ENCODE measurements at regions not wholly inside any gene's neighbourhood (a gene's known extent, or its start where the extent isn't known, plus 50 kb on each side); places are given as distances from the start of the nearest gene placed in this dataset.

DNA sequence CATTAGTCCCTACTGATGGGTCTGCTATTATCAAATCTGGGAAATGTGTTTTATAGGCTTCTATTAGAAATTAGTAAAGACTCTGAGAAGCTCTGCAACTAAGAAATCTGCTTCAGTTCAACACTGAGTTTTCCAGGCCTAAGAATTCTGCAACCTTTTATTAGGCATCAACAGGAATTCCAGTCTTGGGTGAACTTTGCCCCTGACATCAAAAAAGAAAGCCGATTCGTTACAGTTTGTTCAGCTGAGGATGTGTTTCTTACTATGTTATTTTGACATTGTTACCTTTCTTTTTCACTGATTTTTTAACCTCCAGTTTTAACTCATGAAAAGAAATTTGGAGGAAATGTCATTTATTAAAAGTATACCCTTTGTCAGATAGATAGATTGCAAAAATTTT lies 131.5 kb upstream of the KCNH8 start:
- no peak overlapping the region for H3K4me3 Mint-ChIP-seq
- H3K9me3 ChIP-seq (ENCODE audit: control insufficient read depth in 1 of 2, insufficient read depth in 1 of 2, low read length in 2 of 2) = no peaks in the 10 kb centered on the region
- no peak overlapping the region for H3K27ac Mint-ChIP-seq
- H3K4me1 ChIP-seq (ENCODE audit: insufficient read depth, low read length) = no peaks in the 10 kb centered on the region
- ChIA-PET POLR2A (no interaction called here), CTCF (no interaction called here)
- no peak for DNase-seq
- intact Hi-C loops (cut with DNase I, micrococcal nuclease) = no loop called here
- H3K27ac ChIP-seq (ENCODE audit: low read depth in 1 of 2, low read length in 2 of 2) = no peak overlapping the region
- no peaks in the 10 kb centered on the region for H3K9me3 Mint-ChIP-seq
- no peaks in the 10 kb centered on the region for H3K27me3 Mint-ChIP-seq
- no peaks in the 10 kb centered on the region for H3K36me3 Mint-ChIP-seq (ENCODE audit: low read depth)
- no peak for ATAC-seq (ENCODE audit: poor library complexity)
- TF ChIP-seq, protein P1, sequence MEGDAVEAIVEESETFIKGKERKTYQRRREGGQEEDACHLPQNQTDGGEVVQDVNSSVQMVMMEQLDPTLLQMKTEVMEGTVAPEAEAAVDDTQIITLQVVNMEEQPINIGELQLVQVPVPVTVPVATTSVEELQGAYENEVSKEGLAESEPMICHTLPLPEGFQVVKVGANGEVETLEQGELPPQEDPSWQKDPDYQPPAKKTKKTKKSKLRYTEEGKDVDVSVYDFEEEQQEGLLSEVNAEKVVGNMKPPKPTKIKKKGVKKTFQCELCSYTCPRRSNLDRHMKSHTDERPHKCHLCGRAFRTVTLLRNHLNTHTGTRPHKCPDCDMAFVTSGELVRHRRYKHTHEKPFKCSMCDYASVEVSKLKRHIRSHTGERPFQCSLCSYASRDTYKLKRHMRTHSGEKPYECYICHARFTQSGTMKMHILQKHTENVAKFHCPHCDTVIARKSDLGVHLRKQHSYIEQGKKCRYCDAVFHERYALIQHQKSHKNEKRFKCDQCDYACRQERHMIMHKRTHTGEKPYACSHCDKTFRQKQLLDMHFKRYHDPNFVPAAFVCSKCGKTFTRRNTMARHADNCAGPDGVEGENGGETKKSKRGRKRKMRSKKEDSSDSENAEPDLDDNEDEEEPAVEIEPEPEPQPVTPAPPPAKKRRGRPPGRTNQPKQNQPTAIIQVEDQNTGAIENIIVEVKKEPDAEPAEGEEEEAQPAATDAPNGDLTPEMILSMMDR (IDR thresholded peaks at IDR 0.05) = no peak
- H3K36me3 ChIP-seq (ENCODE audit: insufficient read depth, low read length) = no peaks in the 10 kb centered on the region
- H3K27me3 ChIP-seq (ENCODE audit: control insufficient read depth in 1 of 2, insufficient read depth in 2 of 2, low read length in 2 of 2) = no peaks in the 10 kb centered on the region
- H3K4me3 ChIP-seq (ENCODE audit: low read length) = no peak overlapping the region
- H3K4me1 Mint-ChIP-seq (ENCODE audit: low read depth) = no peaks in the 10 kb centered on the region

DNA sequence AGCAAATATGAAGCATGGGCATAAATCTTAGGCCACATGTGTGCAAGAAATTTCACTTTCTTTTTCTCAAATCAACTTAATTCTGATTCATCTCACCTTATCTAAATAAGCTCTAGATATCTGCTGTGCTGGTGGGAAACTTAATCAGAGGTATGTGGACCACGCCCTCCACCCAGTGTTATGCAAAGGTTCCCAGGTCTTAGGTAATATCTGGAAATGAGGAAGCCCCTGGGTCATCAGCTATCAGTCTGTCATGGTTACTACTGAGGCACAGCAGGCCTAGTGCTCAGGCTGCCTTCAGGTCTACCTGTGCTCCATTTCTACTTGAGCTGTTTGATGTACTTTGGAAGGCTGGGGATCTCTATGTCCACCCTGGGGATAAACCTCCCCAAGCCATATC lies 134.4 kb upstream of the KCNH8 start:
- ATAC-seq (ENCODE audit: poor library complexity) = no peak
- DNase-seq = no peak
- no peaks in the 10 kb centered on the region for H3K4me1 ChIP-seq (ENCODE audit: insufficient read depth, low read length)
- H3K36me3 ChIP-seq (ENCODE audit: insufficient read depth, low read length) = no peaks in the 10 kb centered on the region
- CTCF ChIA-PET = no interaction called here
- no peaks in the 10 kb centered on the region for H3K4me1 Mint-ChIP-seq (ENCODE audit: low read depth)
- H3K27ac ChIP-seq (ENCODE audit: low read depth in 1 of 2, low read length in 2 of 2) = no peak overlapping the region
- H3K27ac Mint-ChIP-seq = no peak overlapping the region
- no peaks in the 10 kb centered on the region for H3K9me3 Mint-ChIP-seq
- no peak overlapping the region for H3K4me3 Mint-ChIP-seq
- no peaks in the 10 kb centered on the region for H3K27me3 Mint-ChIP-seq
- no peaks in the 10 kb centered on the region for H3K36me3 Mint-ChIP-seq (ENCODE audit: low read depth)
- H3K9me3 ChIP-seq (ENCODE audit: control insufficient read depth in 1 of 2, insufficient read depth in 1 of 2, low read length in 2 of 2) = no peaks in the 10 kb centered on the region
- no peaks in the 10 kb centered on the region for H3K27me3 ChIP-seq (ENCODE audit: control insufficient read depth in 1 of 2, insufficient read depth in 2 of 2, low read length in 2 of 2)
- POLR2A ChIA-PET = no interaction called here
- intact Hi-C loops (cut with DNase I, micrococcal nuclease) = no loop called here
- no peak overlapping the region for H3K4me3 ChIP-seq (ENCODE audit: low read length)
- TF ChIP-seq, protein P1 (IDR thresholded peaks at IDR 0.05) = no peak

DNA sequence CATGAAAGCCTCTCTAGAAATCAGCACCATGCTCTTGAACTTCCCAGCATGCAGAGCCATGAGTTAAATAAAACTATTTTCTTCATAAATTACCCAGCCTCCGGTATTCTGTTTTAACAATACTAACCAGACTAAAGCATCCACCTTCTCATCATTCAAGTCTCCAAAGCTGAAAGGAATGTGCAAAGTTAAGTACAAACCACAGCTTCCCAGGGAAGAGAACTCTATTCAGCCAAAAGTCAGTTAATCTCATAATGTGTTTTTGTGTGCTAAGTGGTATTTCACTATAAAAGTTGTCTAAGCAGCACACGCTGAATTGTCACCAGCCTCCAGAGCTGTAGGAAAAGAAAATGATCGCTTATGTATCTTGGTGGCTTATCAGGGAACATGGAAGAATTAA lies 135.5 kb upstream of the KCNH8 start:
- ChIA-PET POLR2A (no interaction called here), CTCF (no interaction called here)
- no peaks in the 10 kb centered on the region for H3K9me3 Mint-ChIP-seq
- no peaks in the 10 kb centered on the region for H3K27me3 Mint-ChIP-seq
- no peaks in the 10 kb centered on the region for H3K9me3 ChIP-seq (ENCODE audit: control insufficient read depth in 1 of 2, insufficient read depth in 1 of 2, low read length in 2 of 2)
- intact Hi-C loops (cut with DNase I, micrococcal nuclease) = no loop called here
- TF ChIP-seq, protein P1 (IDR thresholded peaks at IDR 0.05) = no peak
- H3K36me3 ChIP-seq (ENCODE audit: insufficient read depth, low read length) = no peaks in the 10 kb centered on the region
- no peaks in the 10 kb centered on the region for H3K36me3 Mint-ChIP-seq (ENCODE audit: low read depth)
- no peak for DNase-seq
- H3K4me3 Mint-ChIP-seq = no peak overlapping the region
- no peak for ATAC-seq (ENCODE audit: poor library complexity)
- no peaks in the 10 kb centered on the region for H3K27me3 ChIP-seq (ENCODE audit: control insufficient read depth in 1 of 2, insufficient read depth in 2 of 2, low read length in 2 of 2)
- H3K4me3 ChIP-seq (ENCODE audit: low read length) = no peak overlapping the region
- H3K4me1 ChIP-seq (ENCODE audit: insufficient read depth, low read length) = no peaks in the 10 kb centered on the region
- no peaks in the 10 kb centered on the region for H3K4me1 Mint-ChIP-seq (ENCODE audit: low read depth)
- no peak overlapping the region for H3K27ac Mint-ChIP-seq
- H3K27ac ChIP-seq (ENCODE audit: low read depth in 1 of 2, low read length in 2 of 2) = no peak overlapping the region

Data from CD4-positive, alpha-beta T cell (primary cell).